GM18873 (cell line): ENCODE measurements at regions not wholly inside any gene's neighbourhood (a gene's known extent, or its start where the extent isn't known, plus 50 kb on each side); places are given as distances from the start of the nearest gene placed in this dataset.

ENCODE experiments used
- ATAC-seq: cut with Tn5 transposase; IDR thresholded peaks from one replicate; pipeline ENCODE4 v1.9.1; 2021; ENCODE audit warnings: mild to moderate bottlenecking, moderate library complexity, moderate number of reproducible peaks; ENCODE audit not compliant: unreplicated experiment, low FRiP score

DNA sequence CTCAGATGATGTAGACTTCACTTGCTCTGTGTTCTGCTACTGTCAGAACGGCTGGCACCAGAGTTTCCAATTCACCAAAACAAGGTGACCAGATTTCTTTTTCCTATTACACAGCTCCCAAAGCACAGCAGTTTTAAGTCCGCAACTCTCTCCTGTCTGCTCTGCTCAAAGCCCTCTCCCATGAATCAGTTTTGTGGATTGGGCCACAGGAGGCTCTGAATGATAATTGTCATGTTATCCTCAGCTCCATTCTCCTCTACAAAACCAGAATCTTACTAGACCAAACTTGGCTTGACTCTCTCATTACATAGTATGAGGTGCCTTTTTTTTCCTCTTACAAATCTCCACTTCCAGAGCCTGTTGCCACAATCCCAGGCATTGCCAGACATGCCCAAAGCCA is 223.5 kb downstream of the SNX13 start:
- ATAC-seq, result no peak

DNA sequence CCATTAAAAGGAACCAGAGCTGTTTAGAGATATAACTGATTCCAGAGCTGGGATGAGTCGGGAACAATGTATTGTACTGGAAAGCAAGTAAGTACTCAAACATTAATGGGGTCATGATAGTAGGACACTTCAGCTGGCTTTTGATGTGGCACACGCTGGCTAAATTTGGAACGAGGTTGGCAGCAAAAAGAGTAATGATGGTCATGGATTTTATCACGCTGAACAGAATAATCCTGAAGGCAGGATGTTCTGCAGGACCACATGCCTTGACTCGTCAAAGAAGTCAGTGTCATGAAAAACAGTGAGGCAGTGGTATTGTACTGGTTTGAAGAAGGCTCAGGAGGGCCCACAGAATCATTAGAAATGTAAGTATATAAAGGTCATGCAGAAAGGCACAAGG is 220.3 kb downstream of the SNX13 start:
- no peak for ATAC-seq

DNA sequence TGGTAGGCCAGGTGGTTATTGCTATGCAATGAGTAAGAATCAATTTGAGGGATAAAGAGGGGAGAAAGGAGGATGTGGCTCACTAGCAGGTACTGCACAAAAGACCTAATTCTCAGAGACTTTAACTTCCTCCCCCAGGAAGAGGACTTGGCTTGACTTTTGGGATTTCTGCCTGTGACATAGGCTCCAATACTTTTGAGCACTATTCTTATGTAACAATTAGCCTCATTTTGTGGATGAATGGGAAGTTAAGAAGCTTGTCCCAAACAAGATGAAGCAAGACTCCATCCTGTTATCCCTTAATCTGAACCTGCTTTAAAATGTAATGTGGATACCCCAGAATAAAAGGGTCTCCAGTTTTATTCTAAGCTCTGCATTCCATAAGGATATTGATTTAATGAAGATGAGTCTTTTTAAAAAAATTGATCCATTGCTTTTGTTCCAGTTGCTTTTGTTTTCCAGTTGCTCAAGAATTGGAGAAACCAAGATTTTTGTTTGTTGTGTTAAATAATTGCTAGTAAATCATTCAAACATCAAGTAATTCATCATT is 218.5 kb downstream of the SNX13 start:
- ATAC-seq, result no peak

DNA sequence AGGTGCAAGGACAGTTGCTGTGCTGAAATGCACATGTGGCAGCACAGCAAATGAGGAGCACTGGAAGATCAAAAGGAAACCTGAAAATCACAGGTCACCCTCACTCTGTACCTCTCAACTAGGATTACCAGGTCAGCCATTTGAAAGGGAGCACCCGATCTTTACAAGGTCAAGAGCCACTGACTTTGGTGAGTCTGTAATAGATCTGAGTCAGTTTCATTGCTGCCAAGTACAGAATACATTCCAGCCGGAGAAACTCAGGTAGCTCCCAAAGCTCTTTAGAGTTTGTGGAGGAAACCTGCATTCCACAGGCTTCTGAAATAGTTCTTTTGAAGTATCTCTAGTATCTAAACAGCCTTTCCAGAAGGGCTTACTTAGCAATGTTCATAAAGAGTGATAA is 217.5 kb downstream of the SNX13 start:
- no peak for ATAC-seq

DNA sequence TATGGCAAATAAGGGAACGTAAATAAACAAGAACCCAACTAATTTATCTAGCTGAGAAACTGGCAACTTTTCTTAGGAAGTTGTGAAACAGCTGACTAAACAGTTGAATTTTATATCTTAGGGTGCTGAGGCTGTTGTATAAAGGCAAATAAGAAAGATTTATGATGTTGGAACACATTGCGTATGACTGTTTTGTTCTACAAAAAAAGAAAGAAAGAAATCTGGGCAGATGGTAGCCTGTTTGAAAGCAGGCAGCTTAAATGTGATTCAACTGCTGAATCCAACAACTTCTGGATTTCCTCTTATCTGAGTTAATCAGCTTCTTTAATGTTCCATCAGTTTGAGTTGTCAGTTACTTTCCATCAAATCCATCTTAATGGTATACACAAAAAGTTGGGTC is 214.5 kb downstream of the SNX13 start:
- ATAC-seq, result no peak

DNA sequence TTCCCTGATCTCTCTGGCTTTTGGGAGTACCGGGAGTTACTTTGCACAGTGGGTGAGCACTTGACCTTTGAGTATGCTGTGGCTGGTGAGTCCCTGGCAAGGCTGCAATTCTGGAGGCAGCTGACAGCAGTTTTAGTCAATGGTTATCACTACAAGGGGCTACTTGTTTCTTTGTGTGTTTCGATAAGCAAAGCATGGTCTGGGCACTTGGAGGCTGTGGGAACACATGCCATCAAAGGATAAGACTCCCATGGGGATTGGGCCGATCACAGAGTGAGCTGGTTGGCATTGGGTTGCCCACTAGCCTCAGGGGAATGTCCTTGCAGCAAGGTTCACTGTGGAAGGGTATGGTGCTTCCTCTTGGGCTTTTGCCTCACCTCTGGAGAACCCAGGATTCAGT is 208.2 kb downstream of the SNX13 start:
- ATAC-seq, result no peak
